Lung (tissue), 11 donors: ENCODE measurements at regions not wholly inside any gene's neighbourhood (a gene's known extent, or its start where the extent isn't known, plus 50 kb on each side); places are given as distances from the start of the nearest gene placed in this dataset.

ENCODE experiments used
- ATAC-seq: fragments of 200-7000 bp; cut with Tn5 transposase; one replicate; pipeline ENCODE4 v1.9.1; 2020; ENCODE audit warnings: moderate number of reproducible peaks; ENCODE audit not compliant: insufficient read depth, low FRiP score
- DNase-seq, 3 donors: peaks; one replicate each; pipeline ENCODE4 v3.0.0-alpha.2; 2013 to 2017
- H3K27ac ChIP-seq, 2 donors: one replicate each; pipeline ENCODE4 v1.5.1; 2013; ENCODE audit warnings: mild to moderate bottlenecking in 2 of 2, moderate library complexity in 2 of 2, control low read depth in 1 of 2, inconsistent platforms in 1 of 2, low read depth in 1 of 2, low read length in 1 of 2
- H3K27me3 ChIP-seq, 3 donors: one replicate each; pipeline ENCODE4 v1.5.1; 2013; ENCODE audit warnings: low read length in 2 of 3; ENCODE audit not compliant: control insufficient read depth in 3 of 3, insufficient read depth in 3 of 3
- H3K36me3 ChIP-seq, 4 donors: one replicate each; pipeline ENCODE4 v1.5.1; 2013; ENCODE audit warnings: low read length in 4 of 4, mild to moderate bottlenecking in 1 of 4, moderate library complexity in 1 of 4; ENCODE audit not compliant: control insufficient read depth in 4 of 4, insufficient read depth in 4 of 4
- H3K4me1 ChIP-seq, 5 donors: one replicate each; pipeline ENCODE4 v1.5.1; 2013; ENCODE audit warnings: low read length in 5 of 5, mild to moderate bottlenecking in 2 of 5, moderate library complexity in 1 of 5; ENCODE audit not compliant: control insufficient read depth in 5 of 5, insufficient read depth in 5 of 5
- H3K4me3 ChIP-seq: one replicate; pipeline ENCODE4 v1.5.1; 2013; ENCODE audit warnings: mild to moderate bottlenecking, control low read depth, moderate library complexity
- H3K9ac ChIP-seq, 2 donors: one replicate each; pipeline ENCODE4 v1.5.1; 2013; ENCODE audit warnings: low read length in 2 of 2, control low read depth in 1 of 2; ENCODE audit not compliant: insufficient read depth in 1 of 2
- H3K9me3 ChIP-seq, 4 donors: one replicate each; pipeline ENCODE4 v1.5.1; 2013; ENCODE audit warnings: low read length in 3 of 4, mild to moderate bottlenecking in 1 of 4, moderate library complexity in 1 of 4; ENCODE audit not compliant: control insufficient read depth in 4 of 4, insufficient read depth in 3 of 4
- WGBS, 2 donors: extraction: QIAGEN DNeasy Blood & Tissue Kit; methylation state at CpG; one replicate each; pipeline ENCODE4 v1.1.7; 2013; 5-methylcytosine and 5-hydroxymethylcytosine counted together
- TF ChIP-seq, protein P1 (sequence below): IDR thresholded peaks from 2 replicates; pipeline ENCODE4 v1.5.1; 2012; ENCODE audit warnings: mild to moderate bottlenecking; ENCODE audit errors: control extremely low read depth, extremely low read depth
- donor health status: control.
- donor health status: control.
- donor health status: Bipolar disorder and iron deficiency.
- donor health status: healthy.
- donor health status: DM: yes; HTN: yes; CAD: no.

DNA sequence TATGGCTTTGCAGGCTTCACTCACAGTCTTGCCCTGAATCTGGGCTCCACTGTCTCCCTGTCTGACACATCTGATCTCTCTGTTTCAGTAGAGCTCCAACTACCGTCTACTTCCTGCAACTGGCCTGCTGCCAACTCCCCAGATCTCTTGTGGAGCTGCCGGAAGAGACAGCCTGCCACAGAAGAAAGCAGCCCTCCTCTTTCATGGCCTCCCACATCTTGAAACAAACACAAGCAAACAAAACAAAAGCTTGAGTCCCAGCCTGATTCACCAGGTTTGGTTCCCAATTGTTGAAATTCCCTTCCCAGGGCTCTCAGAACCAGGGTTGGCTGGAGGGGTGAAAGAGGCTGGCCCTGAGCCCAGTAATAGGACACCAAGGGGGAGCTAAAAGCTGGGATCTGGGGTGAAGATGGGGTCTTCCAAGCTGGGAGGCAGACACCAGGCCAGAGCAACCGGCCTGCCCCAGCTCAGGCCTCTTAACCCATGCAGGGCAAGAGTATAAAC is 55.3 kb upstream of the CA12 start:
- DNase-seq (peak; percentile 89 to 96 (median 95)), ATAC-seq (no peak)
- no peaks in the 10 kb centered on the region for H3K36me3 ChIP-seq
- no peaks in the 10 kb centered on the region for H3K27me3 ChIP-seq
- H3K9ac ChIP-seq: peak overlapping the region; percentile 26 to 80
- no peaks in the 10 kb centered on the region for H3K9me3 ChIP-seq
- 13 to 26% methylated on average over 3 of the region's 3 CpGs for WGBS, 2 donors
- peak overlapping the region in 1 of 2 donors; percentile 22 for H3K27ac ChIP-seq
- no peak overlapping the region for H3K4me3 ChIP-seq
- TF ChIP-seq, protein P1, sequence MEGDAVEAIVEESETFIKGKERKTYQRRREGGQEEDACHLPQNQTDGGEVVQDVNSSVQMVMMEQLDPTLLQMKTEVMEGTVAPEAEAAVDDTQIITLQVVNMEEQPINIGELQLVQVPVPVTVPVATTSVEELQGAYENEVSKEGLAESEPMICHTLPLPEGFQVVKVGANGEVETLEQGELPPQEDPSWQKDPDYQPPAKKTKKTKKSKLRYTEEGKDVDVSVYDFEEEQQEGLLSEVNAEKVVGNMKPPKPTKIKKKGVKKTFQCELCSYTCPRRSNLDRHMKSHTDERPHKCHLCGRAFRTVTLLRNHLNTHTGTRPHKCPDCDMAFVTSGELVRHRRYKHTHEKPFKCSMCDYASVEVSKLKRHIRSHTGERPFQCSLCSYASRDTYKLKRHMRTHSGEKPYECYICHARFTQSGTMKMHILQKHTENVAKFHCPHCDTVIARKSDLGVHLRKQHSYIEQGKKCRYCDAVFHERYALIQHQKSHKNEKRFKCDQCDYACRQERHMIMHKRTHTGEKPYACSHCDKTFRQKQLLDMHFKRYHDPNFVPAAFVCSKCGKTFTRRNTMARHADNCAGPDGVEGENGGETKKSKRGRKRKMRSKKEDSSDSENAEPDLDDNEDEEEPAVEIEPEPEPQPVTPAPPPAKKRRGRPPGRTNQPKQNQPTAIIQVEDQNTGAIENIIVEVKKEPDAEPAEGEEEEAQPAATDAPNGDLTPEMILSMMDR: no peak
- peaks cover 2 to 42% (median 27%) of the 10 kb centered on the region in 5 donors for H3K4me1 ChIP-seq

DNA sequence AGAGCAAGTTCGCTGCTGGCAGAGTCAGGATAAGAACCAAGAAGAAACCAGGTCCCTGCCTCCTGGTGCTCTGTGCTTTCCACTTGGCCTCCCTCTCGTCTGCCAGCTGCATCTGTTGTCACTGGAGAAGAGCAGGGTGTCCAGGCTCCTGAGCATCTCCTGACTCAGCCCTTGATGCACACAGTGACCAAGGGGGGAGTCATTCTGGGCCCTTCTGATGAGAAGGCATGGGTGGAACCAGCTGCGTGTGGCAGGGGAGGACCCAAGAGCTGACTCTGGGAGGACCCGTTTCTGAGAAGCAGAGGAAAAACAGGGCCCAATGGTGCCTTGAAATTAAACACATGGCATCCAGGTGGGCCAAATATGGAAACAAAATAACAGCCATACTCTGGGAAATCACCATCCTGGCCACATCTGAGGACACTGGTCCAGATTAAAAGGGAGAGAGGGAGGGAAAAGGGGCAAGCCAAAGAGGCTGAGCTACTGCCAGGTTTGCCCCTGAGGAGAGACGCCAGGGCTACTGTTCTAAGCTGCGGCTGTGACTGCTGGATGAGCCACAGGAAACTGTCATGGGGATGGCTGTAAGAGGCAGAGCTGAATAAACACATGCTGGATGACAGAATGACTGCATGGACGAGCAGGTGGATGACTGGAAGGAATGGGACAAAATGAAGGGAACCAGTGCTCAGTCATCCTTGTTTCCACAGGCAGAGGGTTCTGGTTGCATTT is 58.1 kb upstream of the CA12 start:
- no peak overlapping the region for H3K9ac ChIP-seq
- no peaks in the 10 kb centered on the region for H3K9me3 ChIP-seq
- WGBS, 2 donors: 86 to 88% methylated on average over 7 of the region's 7 CpGs
- TF ChIP-seq, protein P1: no peak
- DNase-seq (no peak), ATAC-seq (no peak)
- H3K36me3 ChIP-seq: no peaks in the 10 kb centered on the region
- peaks cover 2 to 32% (median 20%) of the 10 kb centered on the region in 5 donors for H3K4me1 ChIP-seq
- no peaks in the 10 kb centered on the region for H3K27me3 ChIP-seq
- H3K27ac ChIP-seq: no peak overlapping the region
- H3K4me3 ChIP-seq: no peak overlapping the region

DNA sequence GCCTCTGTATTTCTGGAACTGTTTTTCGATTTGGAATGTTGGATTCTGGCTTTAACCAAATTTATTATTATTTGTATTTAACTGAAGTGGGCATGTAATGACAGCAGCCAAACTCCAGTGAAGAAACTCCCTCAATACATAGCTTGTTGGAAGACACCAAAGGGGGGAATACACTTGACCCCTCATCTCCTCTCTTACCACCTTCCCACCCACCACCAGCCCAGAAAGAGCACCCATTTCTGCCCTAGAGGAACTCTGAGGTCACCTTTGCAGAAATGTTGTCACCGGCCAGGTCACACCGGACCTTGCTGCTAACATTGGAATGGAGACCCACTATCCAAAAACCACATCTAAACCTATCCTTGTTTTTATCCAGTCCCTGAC is 58.6 kb upstream of the CA12 start:
- DNase-seq (no peak), ATAC-seq (no peak)
- Histone ChIP-seq H3K9me3 (no peaks in the 10 kb centered on the region), H3K27ac (no peak overlapping the region), H3K36me3 (no peaks in the 10 kb centered on the region), H3K27me3 (no peaks in the 10 kb centered on the region), H3K4me1 (peaks cover 2 to 26% (median 15%) of the 10 kb centered on the region in 5 donors), H3K4me3 (no peak overlapping the region), H3K9ac (no peak overlapping the region)
- TF ChIP-seq, protein P1: no peak
- WGBS, 2 donors: 88 to 93% methylated on average over 3 of the region's 3 CpGs

- Histone ChIP-seq H3K4me1 (peaks cover 2 to 21% (median 15%) of the 10 kb centered on the region in 5 donors), H3K9ac (no peak overlapping the region), H3K27me3 (no peaks in the 10 kb centered on the region), H3K9me3 (no peaks in the 10 kb centered on the region), H3K27ac (no peak overlapping the region), H3K4me3 (no peak overlapping the region), H3K36me3 (no peaks in the 10 kb centered on the region)
- WGBS, 2 donors: 57 to 69% methylated on average over 6 of the region's 6 CpGs
- ATAC-seq (no peak), DNase-seq (no peak)
- TF ChIP-seq, protein P1: no peak
Measured at GRCh38 chr15:63440756-63441155, 59.1 kb upstream of the CA12 start.
